Psoas muscle (tissue), 7 donors: ENCODE measurements at regions not wholly inside any gene's neighbourhood (a gene's known extent, or its start where the extent isn't known, plus 50 kb on each side); places are given as distances from the start of the nearest gene placed in this dataset.
A peak's percentile ranks its signal among the peaks of the same experiment; 100 is the strongest.

Experiments used
- ATAC-seq, 4 donors: fragments of 200-7000 bp; cut with Tn5 transposase; one replicate each; pipeline ENCODE4 v1.9.1; 2020; ENCODE audit warnings: moderate library complexity in 3 of 4, mild to moderate bottlenecking in 2 of 4
- DNase-seq, 2 donors: peaks; one replicate each; pipeline ENCODE4 v3.0.0-alpha.2; 2020
- H3K27ac ChIP-seq: fragments of 200-600 bp; one replicate; pipeline ENCODE4 v1.8.0; 2022
- H3K27me3 ChIP-seq, 3 donors: fragments of 200-600 bp in 1 of 3; one replicate each; pipeline versions ENCODE4 v1.6.1 to v1.8.0; 2013 to 2022; ENCODE audit warnings: low read length in 2 of 3, mild to moderate bottlenecking in 2 of 3, moderate library complexity in 1 of 3; ENCODE audit not compliant: insufficient read depth in 3 of 3
- H3K36me3 ChIP-seq, 2 donors: fragments of 200-600 bp in 1 of 2; one replicate each; pipeline versions ENCODE4 v1.6.1 to v1.8.0; 2013 to 2022; ENCODE audit warnings: low read depth in 1 of 2, mild to moderate bottlenecking in 1 of 2, moderate library complexity in 1 of 2; ENCODE audit not compliant: insufficient read depth in 1 of 2
- H3K4me1 ChIP-seq: fragments of 200-600 bp; one replicate; pipeline ENCODE4 v1.8.0; 2022
- H3K4me3 ChIP-seq: fragments of 200-600 bp; one replicate; pipeline ENCODE4 v1.8.0; 2022; ENCODE audit warnings: mild to moderate bottlenecking
- H3K9me3 ChIP-seq: fragments of 200-600 bp; one replicate; pipeline ENCODE4 v1.8.0; 2022
- CTCF ChIP-seq: fragments of 200-600 bp; IDR thresholded peaks from one replicate; pipeline ENCODE4 v1.8.0; 2022; ENCODE audit warnings: antibody characterized with exemption
- WGBS, 3 donors: extraction: QIAGEN DNeasy Blood & Tissue Kit; methylation state at CpG; one replicate each; pipeline versions ENCODE4 v1.1.6 to v1.1.7; 2013; 5-methylcytosine and 5-hydroxymethylcytosine counted together
- intact Hi-C, 2 donors: fragments of 100-400 bp; cut with DNase I; formaldehyde crosslinking; loops; one replicate each; pipeline versions ENCODE4 v1.11.0 to v1.14.2; 2022
- donor health status: healthy with polysubstance abuse.
- donor health status: DM: no; HTN: no; CAD: no; lungs with moderate emphysema.
- donor health status: Bipolar disorder and iron deficiency.
- donor health status: healthy.
- donor health status: DM: yes; HTN: yes; CAD: no.
- donor health status: DM: no; HTN: no; CAD: no.
- donor health status: DM: yes; HTN: yes; CAD: no.

- DNase-seq (no peak), ATAC-seq (no peak)
- no peaks in the 10 kb centered on the region for H3K9me3 ChIP-seq
- H3K27ac ChIP-seq = peak overlapping the region; percentile 81
- intact Hi-C loops = loop anchor here (5.0 kb wide), 2 partner anchors 38 to 78 kb away; no protein-coding TSS in a partner anchor
- no peaks in the 10 kb centered on the region for H3K27me3 ChIP-seq
- no peak for TF ChIP-seq CTCF
- H3K4me1 ChIP-seq = peaks cover 50% of the 10 kb centered on the region
- H3K36me3 ChIP-seq = no peaks in the 10 kb centered on the region
- H3K4me3 ChIP-seq = no peak overlapping the region
- WGBS, 3 donors = 82 to 95% (median 91%) methylated on average over 7 of the region's 7 CpGs
Observed at GRCh38 chr6:118745156-118745555, 93.8 kb upstream of the CEP85L start.

- Histone ChIP-seq H3K4me3 (no peak overlapping the region), H3K9me3 (no peaks in the 10 kb centered on the region), H3K27ac (peak overlapping the region; percentile 81), H3K27me3 (no peaks in the 10 kb centered on the region), H3K36me3 (no peaks in the 10 kb centered on the region), H3K4me1 (peaks cover 53% of the 10 kb centered on the region)
- peak; percentile 79 to 87 (median 84) for ATAC-seq
- intact Hi-C loops = no loop called here
- DNase-seq = peak; percentile 28 to 80
- WGBS, 3 donors = 30 to 44% (median 34%) methylated on average over 6 of the region's 6 CpGs
- TF ChIP-seq CTCF = no peak
Observed at GRCh38 chr6:118744261-118744941, 93.0 kb upstream of the CEP85L start.

GRCh38 chr6:118743746-118744145 is 92.4 kb upstream of the CEP85L start:
- 41 to 56% (median 55%) methylated on average over 1 of the region's 1 CpG for WGBS, 3 donors
- Histone ChIP-seq H3K9me3 (no peaks in the 10 kb centered on the region), H3K4me3 (no peak overlapping the region), H3K4me1 (peaks cover 48% of the 10 kb centered on the region), H3K27ac (peak overlapping the region; percentile 81), H3K27me3 (no peaks in the 10 kb centered on the region), H3K36me3 (no peaks in the 10 kb centered on the region)
- DNase-seq (no peak), ATAC-seq (no peak)
- intact Hi-C loops = no loop called here
- no peak for TF ChIP-seq CTCF

- WGBS, 3 donors = 40 to 47% (median 43%) methylated on average over 3 of the region's 3 CpGs
- no peaks in the 10 kb centered on the region for H3K36me3 ChIP-seq
- H3K4me3 ChIP-seq = no peak overlapping the region
- peaks cover 21% of the 10 kb centered on the region for H3K4me1 ChIP-seq
- H3K9me3 ChIP-seq = no peaks in the 10 kb centered on the region
- no peak overlapping the region for H3K27ac ChIP-seq
- no peak for TF ChIP-seq CTCF
- ATAC-seq (no peak), DNase-seq (no peak)
- H3K27me3 ChIP-seq = no peaks in the 10 kb centered on the region
- intact Hi-C loops = no loop called here
Observed at GRCh38 chr6:118740372-118740771, 89.0 kb upstream of the CEP85L start.
